Activated T-cell treated with anti-CD3 and anti-CD28 coated beads, Interleukin-2, amount 50 U/mL, for 48 hours (primary cell): ENCODE measurements at regions not wholly inside any gene's neighbourhood (a gene's known extent, or its start where the extent isn't known, plus 50 kb on each side); places are given as distances from the start of the nearest gene placed in this dataset.

Experiments
- DNase-seq, 2 experiments: peaks; one replicate each; pipeline ENCODE4 v3.0.0-alpha.2; 2020

GRCh38 chr11:80365980-80366379 lies 925.1 kb upstream of the TENM4 start:
- no peak for DNase-seq

- DNase-seq: no peak
Observed at GRCh38 chr11:80365076-80365725, 924.4 kb upstream of the TENM4 start.

GRCh38 chr11:80362563-80363340 lies 921.9 kb upstream of the TENM4 start:
- no peak for DNase-seq

GRCh38 chr11:80355251-80355650 lies 914.4 kb upstream of the TENM4 start:
- no peak for DNase-seq

GRCh38 chr11:80350541-80350940 lies 909.7 kb upstream of the TENM4 start:
- no peak for DNase-seq

- no peak for DNase-seq
Observed at GRCh38 chr11:80349997-80350396, 909.2 kb upstream of the TENM4 start.

DNA sequence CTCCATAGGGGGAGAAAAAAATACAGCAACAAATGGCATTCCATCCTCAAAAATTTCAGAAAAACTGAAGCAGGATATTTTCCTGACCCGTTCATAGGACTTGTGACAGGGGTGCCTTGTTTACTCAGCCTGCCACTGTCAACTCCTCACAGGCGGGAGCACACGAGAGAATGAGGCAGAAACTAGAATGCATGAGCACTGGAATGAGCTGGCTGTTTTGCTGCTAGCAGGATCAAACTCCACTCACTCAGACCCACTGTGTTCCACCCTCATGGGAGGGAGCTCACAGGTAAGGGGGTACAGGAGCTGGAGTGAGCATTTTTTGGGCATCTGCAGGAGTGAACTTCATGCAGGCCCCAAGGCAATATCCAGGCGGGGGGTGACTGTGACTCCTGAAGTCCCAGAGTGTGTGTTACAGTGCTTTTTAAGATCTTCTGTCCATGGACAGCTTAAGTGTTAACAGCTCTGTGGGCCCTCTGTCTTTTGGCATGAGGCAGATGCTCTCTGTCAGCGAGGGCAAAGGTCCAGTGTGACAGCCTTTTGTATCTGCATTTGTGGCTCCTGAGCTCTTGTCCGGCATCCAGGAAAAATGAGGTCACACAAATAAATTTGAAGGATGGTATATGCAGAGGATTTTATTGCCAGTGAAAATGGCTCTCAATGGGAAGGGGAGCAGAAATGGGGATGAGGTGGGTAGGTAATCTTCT lies 905.7 kb upstream of the TENM4 start:
- no peak for DNase-seq

DNA sequence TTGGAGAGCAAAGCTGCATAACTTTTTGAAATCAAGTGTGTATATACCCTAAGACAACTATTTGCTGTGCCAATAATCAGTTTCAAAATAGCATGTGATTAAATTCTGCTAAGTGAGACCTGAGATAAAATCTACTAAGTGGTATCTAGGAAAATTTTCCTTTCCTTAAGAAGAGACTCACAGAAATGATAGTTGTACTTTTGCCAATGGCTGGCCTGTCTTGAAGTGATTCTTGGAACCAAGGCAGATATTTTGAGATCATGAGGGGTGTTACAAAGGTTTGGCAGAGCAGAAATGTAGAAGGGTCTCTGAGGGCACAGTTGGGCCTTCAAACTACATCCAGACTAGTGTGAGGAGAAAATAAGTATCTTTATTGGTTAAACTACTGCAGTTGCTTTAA lies 902.6 kb upstream of the TENM4 start:
- no peak for DNase-seq

GRCh38 chr11:80338231-80338630 lies 897.4 kb upstream of the TENM4 start:
- no peak for DNase-seq

DNA sequence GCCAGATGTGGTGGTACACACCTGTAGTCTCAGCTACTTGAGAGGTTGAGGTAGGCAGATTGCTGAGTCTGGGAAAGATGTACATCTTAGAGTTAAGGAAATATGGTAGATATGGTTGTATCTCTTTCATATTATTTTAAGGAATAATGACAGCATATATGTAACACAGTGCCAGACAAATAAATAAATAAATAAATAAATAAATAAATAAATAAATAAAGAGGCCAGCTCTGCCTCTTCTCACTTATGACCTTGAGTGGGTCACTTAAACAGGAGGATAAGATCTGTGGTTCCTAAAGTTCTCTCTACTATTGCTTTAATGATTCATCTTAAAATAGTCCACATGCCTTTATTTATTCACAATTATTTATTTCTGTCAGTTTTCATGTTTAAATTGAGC lies 890.9 kb upstream of the TENM4 start:
- DNase-seq: no peak

DNA sequence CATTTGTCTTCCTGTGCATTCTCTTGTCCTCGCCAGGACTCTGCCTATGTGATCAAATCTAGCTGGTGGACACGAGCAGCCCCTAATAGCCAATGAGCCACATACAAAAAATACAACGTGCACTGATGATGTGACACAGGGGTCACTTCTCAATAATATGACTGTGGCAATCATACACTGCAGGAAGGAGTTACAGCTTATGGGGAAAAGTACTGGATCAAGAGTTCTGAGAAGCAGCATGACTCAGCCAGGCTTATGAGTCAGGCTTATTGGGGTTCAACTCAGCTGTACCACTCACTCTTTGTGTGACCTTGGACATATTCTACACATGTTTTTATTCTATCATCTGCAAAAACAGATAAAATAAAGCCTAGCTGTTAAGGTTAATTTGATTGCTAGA lies 889.4 kb upstream of the TENM4 start:
- DNase-seq: no peak

DNA sequence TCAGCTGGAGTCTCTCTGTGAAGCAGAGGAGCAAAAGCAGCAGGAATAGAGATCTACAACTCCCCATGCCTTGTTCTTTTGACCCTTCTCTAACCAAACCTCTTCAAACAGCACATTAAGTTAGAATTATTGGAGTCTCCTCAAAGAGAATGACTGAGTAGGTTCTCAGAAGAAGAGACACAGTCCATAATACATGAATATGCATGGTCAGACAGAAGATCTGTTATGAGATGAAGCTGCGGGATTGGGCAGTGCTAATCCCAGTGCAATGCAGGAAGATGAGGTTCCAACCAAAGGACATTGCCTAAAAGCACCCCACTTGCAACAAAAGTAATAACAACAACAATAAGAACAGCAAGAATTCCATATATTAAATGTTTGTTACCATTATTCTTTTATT lies 887.9 kb upstream of the TENM4 start:
- no peak for DNase-seq

DNA sequence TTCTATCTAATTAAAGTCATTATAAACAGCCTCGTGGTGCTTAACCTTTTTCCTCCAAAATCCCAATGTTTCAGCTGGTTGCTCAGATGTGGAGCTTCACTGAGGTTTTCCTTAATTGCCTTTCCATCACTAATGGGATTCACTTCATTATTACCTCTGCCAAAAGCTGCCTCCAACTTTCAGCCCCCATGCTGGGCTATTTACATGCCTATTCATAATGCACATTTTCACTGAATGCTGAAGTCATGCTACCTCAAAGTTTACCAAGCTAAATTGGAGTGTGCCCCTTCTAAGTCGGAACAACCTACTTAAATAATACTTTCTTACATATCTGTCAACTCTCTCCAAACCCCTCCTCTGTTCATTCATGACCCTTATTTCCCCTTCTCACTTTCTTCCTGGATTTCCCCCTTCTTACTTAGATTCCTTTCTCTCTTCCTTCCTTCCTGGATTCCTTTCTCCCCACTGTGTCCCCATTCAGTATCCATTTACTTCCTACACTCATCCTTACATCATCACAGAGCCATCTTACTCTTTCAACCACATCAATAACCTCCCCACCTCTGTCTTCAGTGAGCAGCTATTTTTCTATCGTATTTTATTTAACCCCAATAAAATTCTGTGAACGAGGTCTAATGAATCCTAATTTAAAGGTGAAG lies 887.3 kb upstream of the TENM4 start:
- DNase-seq: no peak

DNA sequence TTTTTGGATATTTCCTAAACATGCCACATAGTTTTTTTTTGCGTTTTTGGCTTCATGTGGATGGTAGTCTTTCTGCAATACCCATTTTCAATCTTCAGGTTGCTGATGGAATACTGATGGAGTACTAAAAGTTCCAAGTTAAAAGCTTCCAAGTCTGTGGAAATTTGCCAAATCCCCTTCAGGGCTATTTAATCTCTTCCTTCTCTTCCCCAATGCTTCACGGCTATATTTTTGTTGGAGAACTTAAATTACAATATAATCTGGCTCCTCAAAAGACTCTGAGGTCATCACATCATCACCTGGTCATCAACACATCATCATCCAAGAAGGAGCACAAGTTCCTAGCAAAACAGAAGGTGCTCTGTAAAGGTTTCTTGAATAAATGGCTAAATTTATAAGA lies 881.0 kb upstream of the TENM4 start:
- no peak for DNase-seq

DNA sequence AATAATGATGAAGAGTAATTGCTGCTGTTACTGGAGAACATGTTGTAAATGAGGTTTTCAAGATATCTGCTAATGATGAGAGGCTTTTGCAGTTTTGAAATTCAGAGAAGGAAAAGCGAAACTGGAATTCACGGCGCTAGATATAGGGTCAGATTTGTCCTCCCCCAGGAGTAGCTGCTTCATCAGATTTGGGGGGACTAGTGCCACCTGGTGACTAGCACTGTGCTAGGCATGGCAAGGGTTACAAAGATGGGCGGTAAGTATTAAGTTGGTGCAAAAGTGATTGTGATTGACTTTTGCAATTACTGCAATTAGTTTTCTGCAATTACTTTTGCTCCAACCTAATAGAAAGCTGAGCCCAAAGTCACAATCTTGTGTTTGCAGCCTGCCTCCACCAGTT lies 879.9 kb upstream of the TENM4 start:
- no peak for DNase-seq

- no peak for DNase-seq
Observed at GRCh38 chr11:80320226-80320625, 879.4 kb upstream of the TENM4 start.

DNA sequence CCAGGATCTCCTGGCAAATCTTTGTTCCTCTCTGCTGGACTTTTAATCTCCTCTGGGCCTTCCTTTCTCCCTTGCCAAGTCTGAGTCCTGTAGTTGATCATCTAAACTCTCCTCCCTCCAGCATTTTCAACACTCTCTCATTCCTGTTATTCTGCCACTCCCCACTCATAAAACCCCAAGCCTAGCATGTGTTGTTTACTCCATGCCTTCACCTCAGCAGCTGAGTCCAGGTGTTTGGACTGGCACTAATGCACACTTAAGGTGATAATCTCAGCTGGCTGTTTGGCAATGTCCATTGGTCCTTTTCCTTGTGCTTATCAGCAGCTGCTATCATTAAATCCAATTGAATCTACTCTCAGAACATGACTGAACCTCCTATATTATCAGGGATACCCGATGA lies 876.8 kb upstream of the TENM4 start:
- DNase-seq: no peak

DNA sequence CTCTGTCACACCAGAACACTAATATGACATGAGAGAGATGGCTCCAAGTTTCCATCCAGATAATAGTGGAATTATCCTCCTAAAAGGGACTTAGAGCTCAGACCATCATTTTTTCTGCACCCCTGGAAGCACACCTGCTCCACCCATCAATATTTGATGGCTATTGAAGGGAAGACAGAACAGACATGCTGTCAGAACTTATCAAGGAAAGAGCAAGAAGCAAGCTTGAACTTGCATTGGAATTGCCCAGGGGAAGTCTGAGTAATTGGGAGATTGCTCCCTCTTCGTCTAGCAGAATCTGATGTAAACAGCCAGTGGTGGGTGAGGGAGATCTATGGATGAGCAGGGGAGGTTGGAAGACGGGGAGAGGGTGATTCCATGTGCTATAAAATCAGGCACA lies 874.4 kb upstream of the TENM4 start:
- no peak for DNase-seq

GRCh38 chr11:80309301-80309700 lies 868.5 kb upstream of the TENM4 start:
- DNase-seq: no peak

- DNase-seq: no peak
Observed at GRCh38 chr11:80307676-80308075, 866.8 kb upstream of the TENM4 start.

GRCh38 chr11:80297858-80298632 lies 857.2 kb upstream of the TENM4 start:
- no peak for DNase-seq

GRCh38 chr11:80293293-80293692 lies 852.5 kb upstream of the TENM4 start:
- DNase-seq: no peak
